ENCODE measurements at regions not wholly inside any gene's neighbourhood (a gene's known extent, or its start where the extent isn't known, plus 50 kb on each side); places are given as distances from the start of the nearest gene placed in this dataset.

DNA sequence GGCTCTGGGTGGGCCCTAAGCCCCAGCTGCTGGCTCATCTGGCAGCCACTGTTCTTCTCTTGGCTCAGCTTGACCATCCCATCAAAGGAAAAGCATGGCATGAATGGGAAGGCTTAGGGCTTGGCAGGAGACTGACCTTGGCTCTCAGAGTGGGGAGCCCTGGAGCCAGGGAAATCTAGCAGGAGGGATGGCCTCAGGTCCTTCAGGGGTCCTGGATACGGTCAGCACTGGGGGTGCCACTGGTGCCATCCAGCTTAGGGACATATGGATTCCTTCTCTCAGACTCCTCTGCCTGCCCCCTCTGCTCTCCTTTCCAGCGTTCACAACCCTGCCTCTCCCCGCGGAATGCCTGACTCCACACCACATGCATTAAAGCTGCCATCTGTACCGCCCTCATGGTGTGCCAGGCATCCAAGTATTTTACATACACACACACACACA, 165.5 kb upstream of the HAAO start:
- peaks cover 1% of the 10 kb centered on the region for H3K9me3 Mint-ChIP-seq
- H3K27me3 Mint-ChIP-seq (ENCODE audit: low read depth, poor library complexity) = peaks cover 3% of the 10 kb centered on the region
- DNase-seq = no peak
- TF ChIP-seq, protein P1, sequence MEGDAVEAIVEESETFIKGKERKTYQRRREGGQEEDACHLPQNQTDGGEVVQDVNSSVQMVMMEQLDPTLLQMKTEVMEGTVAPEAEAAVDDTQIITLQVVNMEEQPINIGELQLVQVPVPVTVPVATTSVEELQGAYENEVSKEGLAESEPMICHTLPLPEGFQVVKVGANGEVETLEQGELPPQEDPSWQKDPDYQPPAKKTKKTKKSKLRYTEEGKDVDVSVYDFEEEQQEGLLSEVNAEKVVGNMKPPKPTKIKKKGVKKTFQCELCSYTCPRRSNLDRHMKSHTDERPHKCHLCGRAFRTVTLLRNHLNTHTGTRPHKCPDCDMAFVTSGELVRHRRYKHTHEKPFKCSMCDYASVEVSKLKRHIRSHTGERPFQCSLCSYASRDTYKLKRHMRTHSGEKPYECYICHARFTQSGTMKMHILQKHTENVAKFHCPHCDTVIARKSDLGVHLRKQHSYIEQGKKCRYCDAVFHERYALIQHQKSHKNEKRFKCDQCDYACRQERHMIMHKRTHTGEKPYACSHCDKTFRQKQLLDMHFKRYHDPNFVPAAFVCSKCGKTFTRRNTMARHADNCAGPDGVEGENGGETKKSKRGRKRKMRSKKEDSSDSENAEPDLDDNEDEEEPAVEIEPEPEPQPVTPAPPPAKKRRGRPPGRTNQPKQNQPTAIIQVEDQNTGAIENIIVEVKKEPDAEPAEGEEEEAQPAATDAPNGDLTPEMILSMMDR (IDR thresholded peaks at IDR 0.05) = no peak
- no peak overlapping the region for H3K4me3 Mint-ChIP-seq
- no peaks in the 10 kb centered on the region for H3K36me3 Mint-ChIP-seq (ENCODE audit: low read depth)
- H3K4me1 Mint-ChIP-seq = peaks cover 76% of the 10 kb centered on the region
- no peak overlapping the region for H3K27ac Mint-ChIP-seq

DNA sequence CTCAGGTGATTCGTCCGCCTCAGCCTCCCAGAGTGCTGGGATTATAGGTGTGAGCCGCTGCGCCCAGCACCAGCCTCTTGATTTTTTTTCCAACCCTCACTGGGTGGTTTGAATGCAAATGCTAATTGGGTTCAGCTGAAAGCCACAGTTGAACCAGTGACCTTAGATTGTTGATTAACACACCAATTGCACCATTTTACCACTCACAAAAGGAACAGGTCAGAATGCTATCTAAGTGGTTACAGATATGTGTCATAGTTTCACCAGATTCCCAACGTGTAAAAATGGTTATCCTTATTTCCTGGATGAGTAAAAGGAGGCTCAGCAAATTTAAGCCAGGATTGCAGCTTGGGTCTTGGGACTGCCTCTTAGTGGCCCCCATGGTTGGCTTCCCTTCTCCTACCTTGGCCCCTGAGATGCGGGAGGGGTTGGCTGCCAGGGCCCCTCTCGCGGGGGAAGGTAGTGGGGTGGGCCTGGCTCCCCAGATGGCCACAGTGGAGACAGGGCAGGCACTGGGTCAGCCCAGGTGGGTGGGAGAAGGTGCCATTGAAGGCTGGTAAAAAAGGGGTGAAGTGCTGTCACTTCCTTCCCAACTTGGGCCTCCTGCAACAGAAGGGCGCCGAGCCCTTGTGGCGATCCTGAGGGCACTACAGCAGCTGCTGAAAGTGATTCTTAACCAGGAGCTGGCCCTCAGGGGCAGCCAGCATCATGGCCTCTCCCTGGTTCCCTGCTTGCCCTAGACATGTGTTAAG, 164.9 kb upstream of the HAAO start:
- no peak overlapping the region for H3K27ac Mint-ChIP-seq
- DNase-seq = no peak
- peaks cover 76% of the 10 kb centered on the region for H3K4me1 Mint-ChIP-seq

DNA sequence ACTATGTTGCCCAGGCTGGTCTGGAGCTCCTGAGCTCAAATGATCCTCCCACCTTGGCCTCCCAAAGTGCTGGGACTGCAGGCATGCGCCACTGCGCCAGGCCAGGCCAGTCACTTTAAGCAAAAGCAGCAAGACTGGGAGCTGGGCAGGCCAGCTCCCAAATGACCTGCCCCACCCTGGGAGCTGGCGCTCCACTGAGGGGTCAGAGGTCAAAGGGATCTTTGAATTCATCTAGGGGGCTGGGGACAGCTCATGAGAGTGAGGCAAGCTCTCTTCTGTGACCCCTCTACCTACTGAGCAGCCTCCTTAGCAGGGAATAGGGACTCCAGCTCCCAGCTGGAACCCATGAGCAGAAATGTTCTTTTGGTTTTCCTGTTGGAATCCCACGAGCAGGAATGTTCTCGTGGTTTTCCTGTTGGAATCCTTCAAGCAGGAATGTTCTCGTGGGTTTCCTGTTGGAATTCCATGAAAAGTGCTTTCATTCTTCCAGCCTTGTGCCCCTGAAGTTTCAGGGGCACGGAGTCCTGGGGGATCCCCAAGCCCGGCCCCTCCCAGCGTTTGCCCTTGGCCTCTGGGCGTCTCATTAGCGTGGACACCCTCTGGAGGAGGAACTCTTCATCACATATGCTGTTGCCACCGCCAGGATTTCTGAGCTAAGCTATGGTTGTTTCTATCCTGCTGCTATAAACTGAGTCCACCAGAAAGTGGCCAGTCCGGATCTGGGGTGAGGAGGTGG, 162.0 kb upstream of the HAAO start:
- Mint-ChIP-seq H3K27me3 (ENCODE audit: low read depth, poor library complexity) (no peaks in the 10 kb centered on the region), H3K27ac (no peak overlapping the region), H3K4me1 (peaks cover 55% of the 10 kb centered on the region), H3K9me3 (peaks cover 12% of the 10 kb centered on the region), H3K36me3 (ENCODE audit: low read depth) (peaks cover 7% of the 10 kb centered on the region), H3K4me3 (no peak overlapping the region)
- TF ChIP-seq, protein P1 (IDR thresholded peaks at IDR 0.05) = no peak
- no peak for DNase-seq

More for the DNA sequence above, 164.9 kb upstream of the HAAO start:
- Mint-ChIP-seq H3K27me3 (ENCODE audit: low read depth, poor library complexity) (no peaks in the 10 kb centered on the region), H3K36me3 (ENCODE audit: low read depth) (peaks cover 5% of the 10 kb centered on the region), H3K4me3 (no peak overlapping the region), H3K9me3 (peaks cover 7% of the 10 kb centered on the region)
- TF ChIP-seq, protein P1 (IDR thresholded peaks at IDR 0.05) = no peak

DNA sequence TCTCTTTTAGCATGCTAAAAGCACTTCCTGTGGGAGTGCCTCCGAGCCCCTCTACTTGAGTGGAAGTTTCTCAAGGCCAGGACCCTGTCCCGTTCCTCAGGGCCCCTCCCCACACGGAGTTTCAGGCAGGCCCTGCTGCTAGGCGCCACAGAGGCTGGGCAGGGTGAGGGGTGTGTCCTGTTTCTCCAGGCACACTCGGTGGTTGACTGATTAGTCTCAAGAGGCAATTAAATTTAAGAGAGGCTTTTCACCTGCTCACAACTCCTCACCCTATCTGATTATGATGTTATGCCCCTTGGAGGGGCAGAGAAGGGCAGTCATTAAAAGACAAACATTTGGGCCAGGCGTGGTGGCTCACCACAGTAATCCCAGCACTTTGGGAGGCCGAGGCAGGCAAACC, 160.8 kb upstream of the HAAO start:
- DNase-seq = no peak
- no peak overlapping the region for H3K4me3 Mint-ChIP-seq
- TF ChIP-seq, protein P1 (IDR thresholded peaks at IDR 0.05) = no peak
- H3K36me3 Mint-ChIP-seq (ENCODE audit: low read depth) = peaks cover 7% of the 10 kb centered on the region
- no peak overlapping the region for H3K27ac Mint-ChIP-seq
- H3K9me3 Mint-ChIP-seq = peaks cover 12% of the 10 kb centered on the region
- H3K4me1 Mint-ChIP-seq = peaks cover 45% of the 10 kb centered on the region
- H3K27me3 Mint-ChIP-seq (ENCODE audit: low read depth, poor library complexity) = no peaks in the 10 kb centered on the region

DNA sequence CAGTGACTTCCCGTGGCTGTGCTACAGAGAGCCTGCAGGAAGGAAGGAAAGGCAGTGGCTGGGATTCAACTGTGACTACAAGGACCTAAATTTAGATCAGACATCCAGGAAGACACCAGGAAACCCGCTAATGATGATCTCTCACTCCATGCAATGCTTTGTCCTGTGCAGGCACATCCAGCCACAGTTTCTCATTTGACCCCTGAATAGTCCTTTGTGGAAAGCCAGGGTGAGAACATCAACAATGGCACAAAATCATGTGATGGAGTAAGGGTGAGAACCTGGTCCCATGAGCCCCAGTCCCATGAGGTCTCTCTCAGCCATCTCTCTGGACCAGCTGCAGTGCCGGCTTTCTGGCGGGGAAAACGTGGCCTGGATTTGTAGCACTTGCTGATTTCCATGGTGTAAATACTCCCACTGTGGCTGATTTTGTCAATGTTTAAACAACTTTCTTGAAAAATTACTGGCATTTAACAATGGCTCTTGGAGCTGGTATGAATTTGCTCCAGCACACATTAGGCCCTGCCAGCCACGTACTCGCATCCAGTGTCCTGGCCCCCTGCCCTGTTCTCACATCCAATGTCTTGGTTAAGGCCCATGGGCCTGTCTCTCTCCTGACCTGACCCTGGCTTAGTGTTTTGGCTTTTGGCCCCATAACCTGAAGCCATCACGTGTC, 159.0 kb upstream of the HAAO start:
- TF ChIP-seq, protein P1 (IDR thresholded peaks at IDR 0.05) = no peak
- DNase-seq = no peak
- Mint-ChIP-seq H3K27me3 (ENCODE audit: low read depth, poor library complexity) (no peaks in the 10 kb centered on the region), H3K4me3 (no peak overlapping the region), H3K4me1 (peaks cover 47% of the 10 kb centered on the region), H3K27ac (no peak overlapping the region), H3K9me3 (peaks cover 12% of the 10 kb centered on the region), H3K36me3 (ENCODE audit: low read depth) (peaks cover 7% of the 10 kb centered on the region)

Measured in nephron progenitor cell (in vitro differentiated cells).